ENCODE measurements at regions not wholly inside any gene's neighbourhood (a gene's known extent, or its start where the extent isn't known, plus 50 kb on each side); places are given as distances from the start of the nearest gene placed in this dataset.

- no peak for DNase-seq
Measured at GRCh38 chr7:135827391-135827790, 78.8 kb upstream of the FAM180A start.

GRCh38 chr7:135825406-135825805 lies 76.8 kb upstream of the FAM180A start:
- DNase-seq = no peak

GRCh38 chr7:135822376-135822775 lies 73.8 kb upstream of the FAM180A start:
- DNase-seq = no peak

GRCh38 chr7:135817583-135817982 lies 69.0 kb upstream of the FAM180A start:
- DNase-seq = no peak

GRCh38 chr7:135815033-135815432 lies 66.4 kb upstream of the FAM180A start:
- DNase-seq = no peak

- no peak for DNase-seq
Measured at GRCh38 chr7:135812148-135812547, 63.5 kb upstream of the FAM180A start.

GRCh38 chr7:135811506-135811905 lies 62.9 kb upstream of the FAM180A start:
- DNase-seq = no peak

- no peak for DNase-seq
Measured at GRCh38 chr7:135808206-135808605, 59.6 kb upstream of the FAM180A start.

GRCh38 chr7:135803143-135803542 lies 54.5 kb upstream of the FAM180A start:
- DNase-seq = no peak

GRCh38 chr7:135802697-135803096 lies 54.1 kb upstream of the FAM180A start:
- no peak for DNase-seq

GRCh38 chr7:135801877-135802276 lies 53.3 kb upstream of the FAM180A start:
- no peak for DNase-seq

GRCh38 chr7:135801045-135801693 lies 52.6 kb upstream of the FAM180A start:
- DNase-seq = peak; percentile 38

GRCh38 chr7:135800560-135800959 lies 51.9 kb upstream of the FAM180A start:
- DNase-seq = no peak

- no peak for DNase-seq
Measured at GRCh38 chr7:135799881-135800280, 51.3 kb upstream of the FAM180A start.

All from GDM1 (cell line).